ENCODE measurements at regions not wholly inside any gene's neighbourhood (a gene's known extent, or its start where the extent isn't known, plus 50 kb on each side); places are given as distances from the start of the nearest gene placed in this dataset.
"Not testable (repeated sequence)": the region's sequence is repeated elsewhere in the genome, so short reads cannot be mapped to it uniquely, and the experiment has no call there.

GRCh38 chr6:51302431-51302830 lies 483.8 kb downstream of the TFAP2B start:
- Mint-ChIP-seq H3K4me1 (ENCODE audit: unreplicated experiment) (no peaks in the 10 kb centered on the region), H3K27me3 (no peaks in the 10 kb centered on the region), H3K27ac (no peak overlapping the region), H3K9me3 (no peaks in the 10 kb centered on the region), H3K36me3 (no peaks in the 10 kb centered on the region), H3K4me3 (no peak overlapping the region)
- DNase-seq (ENCODE audit: extremely low spot score, unreplicated experiment): no peak
- no peak for TF ChIP-seq CTCF (conservative IDR thresholded peaks at IDR 0.05)

- no peak overlapping the region for H3K4me3 Mint-ChIP-seq
- TF ChIP-seq CTCF (conservative IDR thresholded peaks at IDR 0.05): no peak
- no peak overlapping the region for H3K27ac Mint-ChIP-seq
- no peaks in the 10 kb centered on the region for H3K9me3 Mint-ChIP-seq
- no peaks in the 10 kb centered on the region for H3K27me3 Mint-ChIP-seq
- DNase-seq (ENCODE audit: extremely low spot score, unreplicated experiment): no peak
- no peaks in the 10 kb centered on the region for H3K36me3 Mint-ChIP-seq
- no peaks in the 10 kb centered on the region for H3K4me1 Mint-ChIP-seq (ENCODE audit: unreplicated experiment)
Observed at GRCh38 chr6:51303338-51303737, 484.7 kb downstream of the TFAP2B start.

GRCh38 chr6:51314965-51315364 lies 496.3 kb downstream of the TFAP2B start:
- no peak for DNase-seq (ENCODE audit: extremely low spot score, unreplicated experiment)
- TF ChIP-seq CTCF (conservative IDR thresholded peaks at IDR 0.05): no peak
- no peak overlapping the region for H3K27ac Mint-ChIP-seq
- H3K4me1 Mint-ChIP-seq (ENCODE audit: unreplicated experiment): no peaks in the 10 kb centered on the region
- no peaks in the 10 kb centered on the region for H3K36me3 Mint-ChIP-seq
- H3K9me3 Mint-ChIP-seq: no peaks in the 10 kb centered on the region
- H3K4me3 Mint-ChIP-seq: no peak overlapping the region
- no peaks in the 10 kb centered on the region for H3K27me3 Mint-ChIP-seq

- H3K36me3 Mint-ChIP-seq: no peaks in the 10 kb centered on the region
- DNase-seq (ENCODE audit: extremely low spot score, unreplicated experiment): no peak
- H3K9me3 Mint-ChIP-seq: peaks cover 12% of the 10 kb centered on the region
- H3K27me3 Mint-ChIP-seq: no peaks in the 10 kb centered on the region
- no peak overlapping the region for H3K4me3 Mint-ChIP-seq
- no peak for TF ChIP-seq CTCF (conservative IDR thresholded peaks at IDR 0.05)
- H3K4me1 Mint-ChIP-seq (ENCODE audit: unreplicated experiment): no peaks in the 10 kb centered on the region
- no peak overlapping the region for H3K27ac Mint-ChIP-seq
Observed at GRCh38 chr6:51318674-51319073, 500.0 kb downstream of the TFAP2B start.

GRCh38 chr6:51321477-51321876 lies 502.8 kb downstream of the TFAP2B start:
- not testable (repeated sequence) for H3K4me1 Mint-ChIP-seq (ENCODE audit: unreplicated experiment); DNase-seq (ENCODE audit: extremely low spot score, unreplicated experiment); H3K36me3 Mint-ChIP-seq; H3K27ac Mint-ChIP-seq; H3K4me3 Mint-ChIP-seq; H3K27me3 Mint-ChIP-seq
- H3K9me3 Mint-ChIP-seq: peaks cover 12% of the 10 kb centered on the region

- TF ChIP-seq CTCF (conservative IDR thresholded peaks at IDR 0.05): no peak
- no peak overlapping the region for H3K27ac Mint-ChIP-seq
- no peak overlapping the region for H3K4me3 Mint-ChIP-seq
- H3K4me1 Mint-ChIP-seq (ENCODE audit: unreplicated experiment): no peaks in the 10 kb centered on the region
- no peaks in the 10 kb centered on the region for H3K27me3 Mint-ChIP-seq
- H3K9me3 Mint-ChIP-seq: peaks cover 12% of the 10 kb centered on the region
- no peak for DNase-seq (ENCODE audit: extremely low spot score, unreplicated experiment)
- H3K36me3 Mint-ChIP-seq: no peaks in the 10 kb centered on the region
Observed at GRCh38 chr6:51322505-51322904, 503.8 kb downstream of the TFAP2B start.
